GM13977 (cell line): ENCODE measurements at regions not wholly inside any gene's neighbourhood (a gene's known extent, or its start where the extent isn't known, plus 50 kb on each side); places are given as distances from the start of the nearest gene placed in this dataset.

ENCODE experiments used
- DNase-seq: peaks from one replicate; pipeline ENCODE4 v3.0.0; 2012; ENCODE audit warnings: low spot score
- CTCF ChIP-seq: IDR thresholded peaks from 2 replicates; pipeline ENCODE4 v1.5.1; 2012; ENCODE audit warnings: mild to moderate bottlenecking, control low read depth; ENCODE audit not compliant: insufficient read depth; ENCODE audit errors: extremely low read depth, missing control alignments
- in situ Hi-C: fragments of 300-500 bp; cut with MboI; formaldehyde crosslinking; loops from one replicate; pipeline ENCODE4 v1.12.0; 2022; ENCODE audit warnings: low sequenced_read_pairs, low pct_unique_long_range_greater_than_20kb, mixed read lengths, inconsistent platforms; ENCODE audit not compliant: unreplicated experiment

- no peak for DNase-seq
- in situ Hi-C loops = no loop called here
- TF ChIP-seq CTCF = no peak
These were observed 277.3 kb downstream of the MTX2 start for GRCh38 chr2:176546550-176546949.

GRCh38 chr2:176552501-176553135 lies 283.4 kb downstream of the MTX2 start:
- in situ Hi-C loops = no loop called here
- DNase-seq = no peak
- no peak for TF ChIP-seq CTCF

- DNase-seq = no peak
- in situ Hi-C loops = no loop called here
- no peak for TF ChIP-seq CTCF
These were observed 284.5 kb downstream of the MTX2 start for GRCh38 chr2:176553685-176554100.

GRCh38 chr2:176554101-176555048 lies 285.1 kb downstream of the MTX2 start:
- DNase-seq = peak; percentile 61
- peak; percentile 76 for TF ChIP-seq CTCF
- in situ Hi-C loops = no loop called here

- DNase-seq = no peak
- no peak for TF ChIP-seq CTCF
- in situ Hi-C loops = no loop called here
These were observed 285.9 kb downstream of the MTX2 start for GRCh38 chr2:176555112-176555511.

- in situ Hi-C loops = no loop called here
- no peak for TF ChIP-seq CTCF
- no peak for DNase-seq
These were observed 286.5 kb downstream of the MTX2 start for GRCh38 chr2:176555781-176556180.
